K562 (cell line): ENCODE measurements at regions not wholly inside any gene's neighbourhood (a gene's known extent, or its start where the extent isn't known, plus 50 kb on each side); places are given as distances from the start of the nearest gene placed in this dataset.

Experiments used
- ATAC-seq: fragments of 200-7000 bp; cut with Tn5 transposase; 3 replicates; pipeline ENCODE4 v1.9.1; 2020; ENCODE audit warnings: moderate library complexity
- BruUV-seq: library from RNA; stranded (reverse); fragments of 400-500 nt; replicated peaks from 2 replicates; lab custom pipeline; 2021; lab: Mats Ljungman, UMichigan
- CTCF ChIA-PET: fragments of 300-600 bp; formaldehyde crosslinking; extraction: SDS; loops from one replicate; lab custom pipeline; 2021; ENCODE audit warnings: low intra/inter-chr PET ratio; lab: Yijun Ruan, JAX
- POLR2A ChIA-PET: fragments of 300-600, 350-650 bp; sonication (Branson Sonifier 250); formaldehyde crosslinking; extraction: SDS; loops from one replicate; lab custom pipeline; 2021; ENCODE audit warnings: antibody characterized with exemption, inconsistent platforms; lab: Yijun Ruan, JAX
- DNase-seq, 4 experiments: peaks; one replicate each; pipeline versions ENCODE4 v3.0.0 to v3.0.0-alpha.2; 2011 to 2018; ENCODE audit warnings: low spot score in 3 of 4, mixed read lengths in 3 of 4; ENCODE audit errors: extremely low read depth in 1 of 4
- FAIRE-seq: peaks from 2 replicates; lab custom pipeline; 2011; peaks lifted over from hg19 to GRCh38; lab: Jason Lieb, UNC
- H2AFZ ChIP-seq: 2 replicates; pipeline ENCODE4 v1.6.0; 2011; ENCODE audit warnings: low read depth, low read length, control low read depth, inconsistent platforms
- H3K27ac ChIP-seq: fragments of 200-600 bp; 3 replicates; pipeline ENCODE4 v1.8.0; 2011; ENCODE audit warnings: low read depth, mild to moderate bottlenecking, control low read depth, inconsistent platforms, low read length, moderate library complexity, mixed read lengths; ENCODE audit errors: extremely low read depth
- H3K27me3 ChIP-seq, 2 experiments: fragments of 300-600 bp in 1 of 2; 2 replicates in 1 of 2; 3 replicates in 1 of 2; pipeline versions ENCODE4 v1.6.0 to v1.8.0; 2011; ENCODE audit warnings: inconsistent platforms in 2 of 2, low read length in 2 of 2, mild to moderate bottlenecking in 1 of 2, mixed read lengths in 1 of 2, moderate library complexity in 1 of 2; ENCODE audit not compliant: control insufficient read depth in 2 of 2, insufficient read depth in 2 of 2
- H3K36me3 ChIP-seq: fragments of 300-600 bp; 3 replicates; pipeline ENCODE4 v1.8.0; 2011; ENCODE audit warnings: mild to moderate bottlenecking, low read length, inconsistent platforms; ENCODE audit not compliant: control insufficient read depth, insufficient read depth
- H3K4me1 ChIP-seq, 2 experiments: fragments of 200-600 bp in 1 of 2; replicated peaks in 1 of 2; 2 replicates in 1 of 2; 3 replicates in 1 of 2; pipeline versions ENCODE4 v1.5.1 to v1.8.0; 2011; ENCODE audit warnings: inconsistent platforms in 2 of 2, low read length in 2 of 2, mild to moderate bottlenecking in 1 of 2, mixed read lengths in 1 of 2, moderate library complexity in 1 of 2; ENCODE audit not compliant: control insufficient read depth in 2 of 2, insufficient read depth in 2 of 2
- H3K4me2 ChIP-seq: 2 replicates; pipeline ENCODE4 v1.6.1; 2011; ENCODE audit warnings: low read length, control low read depth, inconsistent platforms, mixed read lengths; ENCODE audit not compliant: insufficient read depth
- H3K4me3 ChIP-seq: fragments of 200-600 bp; sonication (generic), shearing (Covaris generic); 2 replicates; pipeline ENCODE4 v1.5.1; 2016; ENCODE audit warnings: control low read depth, inconsistent platforms
- H3K79me2 ChIP-seq: fragments of 200-600 bp; 3 replicates; pipeline ENCODE4 v1.8.0; 2011; ENCODE audit warnings: low read length, inconsistent platforms; ENCODE audit not compliant: control insufficient read depth, insufficient read depth
- H3K9ac ChIP-seq, 2 experiments: 2 replicates each; pipeline versions ENCODE4 v1.6.0 to v1.6.1; 2011; ENCODE audit warnings: low read depth in 2 of 2, low read length in 2 of 2, control low read depth in 1 of 2, inconsistent platforms in 1 of 2, mild to moderate bottlenecking in 1 of 2, mixed read lengths in 1 of 2; ENCODE audit not compliant: insufficient read depth in 1 of 2
- H3K9me1 ChIP-seq: one replicate; pipeline ENCODE4 v1.6.0; 2011; ENCODE audit warnings: inconsistent platforms, mild to moderate bottlenecking, low read length, moderate library complexity; ENCODE audit not compliant: control insufficient read depth, insufficient read depth
- H3K9me3 ChIP-seq: replicated peaks from 2 replicates; pipeline ENCODE4 v1.5.1; 2011; ENCODE audit warnings: low read depth, low read length, inconsistent platforms; ENCODE audit not compliant: control insufficient read depth, insufficient read depth
- H4K20me1 ChIP-seq: replicated peaks from 2 replicates; pipeline ENCODE4 v1.6.1; 2011; ENCODE audit warnings: low read length, inconsistent platforms, mixed read lengths; ENCODE audit not compliant: control insufficient read depth, insufficient read depth
- ETV6 ChIP-seq, 3 experiments: fragments of 150-350 bp in 1 of 3; sonication (generic) in 1 of 3; formaldehyde crosslinking in 1 of 3; IDR thresholded peaks; 2 replicates each; pipeline versions ENCODE4 v1.6.1 to v1.8.0; 2014 to 2022; ENCODE audit warnings: borderline replicate concordance in 2 of 3, low read depth in 2 of 3, antibody characterized with exemption in 1 of 3, low read length in 1 of 3, mild to moderate bottlenecking in 1 of 3, missing genetic modification reagents in 1 of 3
- HDAC2 ChIP-seq: fragments of 450-650 bp; IDR thresholded peaks from 2 replicates; pipeline ENCODE4 v1.6.1; 2016; ENCODE audit warnings: mild to moderate bottlenecking
- MECOM ChIP-seq: fragments of 250-450 bp; sonication (Bioruptor Pico); IDR thresholded peaks from 2 replicates; pipeline ENCODE4 v1.8.0; 2022; ENCODE audit warnings: inconsistent platforms
- POU5F1 ChIP-seq: fragments of 150-350 bp; IDR thresholded peaks from 2 replicates; pipeline ENCODE4 v1.6.1; 2014; ENCODE audit warnings: borderline replicate concordance, low read length, low read depth, mild to moderate bottlenecking; ENCODE audit not compliant: partially characterized antibody
- PYGO2 ChIP-seq: fragments of 450-650 bp; IDR thresholded peaks from 2 replicates; pipeline ENCODE4 v1.6.1; 2016; ENCODE audit warnings: mild to moderate bottlenecking, missing genetic modification characterization, moderate library complexity, missing compliant biosample characterization
- RUNX1 ChIP-seq: sonication (generic); IDR thresholded peaks from 2 replicates; pipeline ENCODE4 v1.6.1; 2016; ENCODE audit warnings: antibody characterized with exemption, low read depth
- SRSF9 ChIP-seq: fragments of 200-400 bp; formaldehyde crosslinking; IDR thresholded peaks from 2 replicates; pipeline ENCODE4 v1.6.1; 2017; ENCODE audit warnings: low read depth, low read length, borderline replicate concordance
- WGBS: fragments of 100-300 bp; shearing (Covaris generic); methylation state at CpG from one replicate; pipeline ENCODE4 v1.1.6; 2016; ENCODE audit warnings: low coverage, mixed read lengths; ENCODE audit not compliant: insufficient coverage; ENCODE audit errors: missing lambda C conversion rate; 5-methylcytosine and 5-hydroxymethylcytosine counted together
- in situ Hi-C: fragments of 300-500 bp; cut with MboI; formaldehyde crosslinking; loops from 4 replicates; pipeline ENCODE4 v1.15.0; 2018; ENCODE audit warnings: inconsistent platforms, mixed read lengths
- intact Hi-C: fragments of 100-400 bp; cut with micrococcal nuclease; formaldehyde crosslinking; loops from 2 replicates; pipeline ENCODE4 v1.14.2; 2022
- TF ChIP-seq, protein P1 (sequence below): fragments of 200-800 bp; sonication (Bioruptor generic); IDR thresholded peaks from 2 replicates; pipeline ENCODE4 v1.6.1; 2017; ENCODE audit warnings: missing genetic modification characterization, missing compliant biosample characterization

DNA sequence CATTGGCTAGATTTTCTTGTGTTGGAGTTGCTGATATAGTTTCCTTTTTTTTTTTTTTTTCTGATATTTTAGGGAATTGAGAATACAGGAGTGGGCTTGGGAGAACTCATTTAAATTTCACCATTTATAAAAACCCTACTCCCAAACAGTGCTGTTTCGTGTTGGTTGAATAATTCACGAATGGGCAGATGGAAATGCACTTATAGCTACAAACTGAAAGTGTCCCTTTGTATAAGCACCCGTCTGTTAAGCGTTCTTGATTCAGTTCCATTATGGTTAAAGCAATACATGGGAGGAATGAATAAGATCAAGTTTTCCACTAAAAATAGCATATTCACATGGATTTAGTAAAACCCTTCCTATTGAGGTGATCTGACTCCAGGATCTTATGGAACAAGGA, 122.2 kb upstream of the ARG1 start:
- no peak overlapping the region for H3K4me3 ChIP-seq
- CTCF ChIA-PET, result no interaction called here
- no peaks in the 10 kb centered on the region for H3K9me3 ChIP-seq
- no peak overlapping the region for H2AFZ ChIP-seq
- DNase-seq (no peak), ATAC-seq (no peak), FAIRE-seq (no peak)
- POLR2A ChIA-PET, result no interaction called here
- no peak overlapping the region for H3K4me2 ChIP-seq
- no peaks in the 10 kb centered on the region for H3K9me1 ChIP-seq
- H4K20me1 ChIP-seq, result no peaks in the 10 kb centered on the region
- BruUV-seq, result no TSS peak
- H3K36me3 ChIP-seq, result no peaks in the 10 kb centered on the region
- intact Hi-C loops (no loop called here), in situ Hi-C loops (no loop called here)
- no peaks in the 10 kb centered on the region for H3K27me3 ChIP-seq
- H3K79me2 ChIP-seq, result no peaks in the 10 kb centered on the region
- no peak overlapping the region for H3K27ac ChIP-seq
- H3K4me1 ChIP-seq, result no peaks in the 10 kb centered on the region
- no peak overlapping the region for H3K9ac ChIP-seq
- TF ChIP-seq SRSF9 (no peak), MECOM (CRISPR knock-in tag) (no peak), RUNX1 (no peak), POU5F1 (no peak), PYGO2 (no peak), ETV6 (IDR thresholded peaks at IDR 0.05; ENCODE audit: borderline replicate concordance in 1 of 2, low read depth in 2 of 2, low read length in 1 of 2) (no peak), ETV6 (CRISPR knock-in tag; IDR thresholded peaks at IDR 0.05; ENCODE audit: borderline replicate concordance) (no peak), HDAC2 (no peak)
- TF ChIP-seq, protein P1, sequence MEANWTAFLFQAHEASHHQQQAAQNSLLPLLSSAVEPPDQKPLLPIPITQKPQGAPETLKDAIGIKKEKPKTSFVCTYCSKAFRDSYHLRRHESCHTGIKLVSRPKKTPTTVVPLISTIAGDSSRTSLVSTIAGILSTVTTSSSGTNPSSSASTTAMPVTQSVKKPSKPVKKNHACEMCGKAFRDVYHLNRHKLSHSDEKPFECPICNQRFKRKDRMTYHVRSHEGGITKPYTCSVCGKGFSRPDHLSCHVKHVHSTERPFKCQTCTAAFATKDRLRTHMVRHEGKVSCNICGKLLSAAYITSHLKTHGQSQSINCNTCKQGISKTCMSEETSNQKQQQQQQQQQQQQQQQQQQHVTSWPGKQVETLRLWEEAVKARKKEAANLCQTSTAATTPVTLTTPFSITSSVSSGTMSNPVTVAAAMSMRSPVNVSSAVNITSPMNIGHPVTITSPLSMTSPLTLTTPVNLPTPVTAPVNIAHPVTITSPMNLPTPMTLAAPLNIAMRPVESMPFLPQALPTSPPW (CRISPR knock-in tag), result no peak
- 1% methylated on average over 4 of the region's 4 CpGs for WGBS
